NCI-H446 (cell line): ENCODE measurements at regions not wholly inside any gene's neighbourhood (a gene's known extent, or its start where the extent isn't known, plus 50 kb on each side); places are given as distances from the start of the nearest gene placed in this dataset.
A peak's percentile ranks its signal among the peaks of the same experiment; 100 is the strongest.
"Not testable (repeated sequence)": the region's sequence is repeated elsewhere in the genome, so short reads cannot be mapped to it uniquely, and the experiment has no call there.

Source experiments
- DNase-seq, 2 experiments: peaks; one replicate each; lab custom pipeline; 2025; lab: John Stamatoyannopoulos, UW

- no peak for DNase-seq
These were observed 142.4 kb upstream of the ERCC6L2 start for GRCh38 chr9:95732802-95733688.

GRCh38 chr9:95731876-95732275, 143.6 kb upstream of the ERCC6L2 start:
- DNase-seq: no peak

DNA sequence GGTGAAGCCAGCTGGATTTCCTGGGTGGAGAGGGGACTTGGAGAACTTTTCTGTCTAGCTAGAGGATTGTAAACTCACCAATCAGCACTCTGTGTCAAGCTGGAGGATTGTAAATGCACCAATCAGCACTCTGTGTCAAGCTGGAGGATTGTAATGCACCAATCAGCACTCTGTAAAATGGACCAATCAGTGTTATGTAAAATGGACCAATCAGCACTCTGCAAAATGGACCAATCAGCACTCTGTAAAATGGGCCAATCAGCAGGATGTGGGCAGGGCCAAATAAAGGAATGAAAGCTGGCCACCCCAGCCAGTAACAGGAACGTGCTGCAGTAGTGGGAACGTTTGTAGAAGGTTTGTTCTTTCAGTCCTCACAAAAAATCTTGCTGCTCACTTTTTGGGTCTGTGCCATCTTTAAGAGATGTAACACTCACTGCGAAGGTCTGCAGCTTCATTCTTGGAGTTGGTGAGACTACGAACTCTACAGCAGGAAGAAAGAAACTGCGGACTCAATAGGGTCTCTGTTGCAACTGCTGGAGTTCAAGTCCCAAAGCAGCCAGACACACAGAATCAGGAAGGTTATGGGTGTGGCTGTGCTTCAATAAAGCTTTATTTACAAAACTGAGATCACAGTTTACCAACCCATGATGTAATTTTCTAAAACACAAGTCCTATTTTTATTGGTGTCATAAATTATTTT, 145.7 kb upstream of the ERCC6L2 start:
- no peak for DNase-seq

DNA sequence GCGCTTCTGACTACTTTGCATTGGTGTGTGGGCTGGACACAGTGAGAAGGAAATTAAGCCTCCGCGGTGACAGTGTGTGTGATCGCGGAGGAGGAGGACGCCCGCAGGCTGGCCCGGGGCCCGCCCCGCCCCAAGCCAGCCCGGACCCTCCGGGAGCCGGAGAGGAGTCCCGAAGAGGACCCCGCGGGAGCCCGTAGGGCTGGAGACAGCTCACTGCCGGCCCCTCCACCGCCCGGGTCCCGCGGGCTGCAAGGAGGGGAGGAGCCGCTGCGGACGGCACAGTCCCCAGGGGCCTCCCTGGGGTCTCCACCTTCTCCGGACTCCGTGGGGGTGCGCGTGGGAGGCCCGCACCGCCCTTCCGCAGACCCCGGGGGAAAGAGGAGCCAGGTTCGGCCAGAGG, 146.4 kb upstream of the ERCC6L2 start:
- no peak for DNase-seq

GRCh38 chr9:95727947-95728520, 147.5 kb upstream of the ERCC6L2 start:
- no peak for DNase-seq

DNA sequence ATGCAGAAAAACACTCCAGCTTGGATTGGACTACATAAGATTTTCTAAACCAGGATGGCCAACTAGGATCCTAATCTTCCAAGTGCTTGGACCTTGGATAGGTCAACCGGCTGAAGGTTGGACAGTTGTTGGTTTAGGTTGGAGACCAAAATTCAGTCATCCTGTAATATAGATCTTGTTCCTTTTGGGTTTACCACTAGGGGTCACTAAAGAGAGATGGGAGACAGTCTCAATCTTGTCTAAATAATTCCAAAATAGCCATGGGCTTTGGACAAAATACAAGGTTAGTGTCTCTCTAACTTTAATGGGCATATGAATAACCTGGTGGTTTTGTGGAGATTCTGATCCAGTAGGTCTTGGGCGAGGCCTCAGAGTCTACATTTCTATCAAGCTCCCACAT, 148.7 kb upstream of the ERCC6L2 start:
- DNase-seq: peak; percentile 6 to 17

DNA sequence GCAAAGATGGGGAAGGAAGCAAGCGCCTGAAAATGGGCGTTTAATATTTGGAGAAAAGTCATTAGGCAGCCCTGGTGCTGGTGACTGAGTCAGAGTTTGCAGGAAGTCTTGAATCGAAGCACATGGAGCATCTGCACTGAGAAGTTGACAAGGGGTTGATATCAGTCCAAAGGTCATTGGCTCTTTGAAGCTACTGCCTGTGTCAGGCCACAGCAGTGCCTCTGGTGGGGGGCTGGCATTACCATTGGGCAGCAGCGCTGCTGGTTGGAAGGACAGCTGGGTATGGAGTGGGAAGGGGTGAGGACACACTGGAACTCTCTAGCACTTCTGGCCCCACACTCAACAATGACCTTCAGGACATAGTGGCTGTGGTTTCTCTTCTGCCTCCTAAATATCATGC, 150.4 kb upstream of the ERCC6L2 start:
- DNase-seq: no peak

DNA sequence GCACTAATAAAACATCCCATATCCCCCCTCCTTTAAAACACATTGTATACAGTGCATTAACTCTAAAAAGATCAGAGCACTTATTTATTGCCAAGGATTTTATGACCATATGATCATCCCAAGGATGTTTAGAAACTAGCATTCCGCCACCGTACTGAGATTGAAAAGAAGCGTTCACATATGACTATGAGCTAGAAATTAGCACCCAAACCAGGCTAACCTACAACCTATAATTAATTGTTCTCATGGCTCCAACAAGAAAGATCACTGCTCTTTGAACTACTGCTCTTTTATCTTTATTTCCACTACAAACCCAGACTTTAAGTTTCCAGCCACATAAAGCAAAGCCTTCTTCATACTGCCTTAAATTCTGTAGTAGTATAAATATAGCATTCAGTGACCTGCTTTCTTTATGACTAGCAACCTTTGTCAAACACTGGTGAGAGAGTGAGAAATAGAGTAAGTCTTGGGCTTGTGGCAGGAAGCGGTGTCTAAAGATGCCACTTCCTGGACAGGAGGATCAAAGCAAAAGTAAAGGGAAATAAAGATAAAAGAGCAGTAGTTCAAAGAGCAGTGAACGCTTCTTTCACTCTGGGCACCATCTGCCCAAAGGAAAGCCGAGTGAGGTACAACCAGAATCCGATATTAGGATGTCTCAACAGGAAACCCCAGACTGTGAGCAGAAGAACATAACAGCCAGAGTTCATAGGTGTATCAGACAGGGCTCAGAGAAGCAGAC, 151.1 kb upstream of the ERCC6L2 start:
- no peak for DNase-seq

- no peak for DNase-seq
These were observed 153.3 kb upstream of the ERCC6L2 start for GRCh38 chr9:95722141-95722540.

DNA sequence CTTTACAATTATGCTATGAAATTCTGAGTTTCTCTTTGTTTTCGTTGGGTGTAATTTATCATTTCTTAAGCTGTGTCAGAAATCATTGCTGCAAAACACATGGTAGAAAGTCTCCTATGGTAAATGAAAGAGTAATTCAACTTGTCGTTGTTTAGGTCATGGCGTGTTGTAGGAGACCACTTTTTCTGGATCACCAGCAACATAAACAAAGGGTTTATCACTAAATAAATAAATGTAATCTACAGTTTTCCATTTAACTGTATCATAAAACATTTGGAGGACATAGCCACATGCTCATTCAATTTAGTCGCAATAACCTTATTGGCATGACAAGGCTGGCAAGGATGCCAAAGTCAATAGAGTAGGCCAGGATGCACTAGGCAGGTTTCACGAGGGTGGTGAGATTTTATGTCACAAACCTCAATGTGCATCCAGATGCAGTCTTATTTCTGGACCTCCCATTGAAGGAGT, 154.4 kb upstream of the ERCC6L2 start:
- DNase-seq: no peak

GRCh38 chr9:95720496-95720895, 155.0 kb upstream of the ERCC6L2 start:
- no peak for DNase-seq

- DNase-seq: no peak
These were observed 156.1 kb upstream of the ERCC6L2 start for GRCh38 chr9:95719354-95719753.

GRCh38 chr9:95718263-95718662, 157.2 kb upstream of the ERCC6L2 start:
- DNase-seq: no peak

GRCh38 chr9:95715868-95716435, 159.5 kb upstream of the ERCC6L2 start:
- DNase-seq: no peak

DNA sequence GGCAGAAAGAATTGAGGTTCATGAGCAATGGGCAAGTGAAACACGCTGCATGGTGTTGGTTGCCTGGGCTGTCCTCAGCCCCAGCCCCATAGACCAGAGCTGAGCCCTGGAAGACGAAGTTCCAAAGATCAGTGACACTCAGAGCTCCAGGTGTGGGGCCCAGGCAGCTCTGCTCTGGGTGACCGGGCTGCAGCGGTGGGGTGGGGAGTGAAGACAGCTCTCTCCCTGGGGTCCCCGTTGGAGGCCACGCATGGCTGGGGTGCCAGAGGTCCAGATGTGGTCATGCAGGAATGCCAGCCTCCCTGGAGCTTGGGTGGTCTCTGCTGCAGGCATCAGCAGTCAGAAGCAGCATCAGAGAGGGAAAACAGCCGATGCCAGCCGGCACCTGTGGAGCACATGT, 165.0 kb upstream of the ERCC6L2 start:
- no peak for DNase-seq

GRCh38 chr9:95696701-95697100, 178.8 kb upstream of the ERCC6L2 start:
- no peak for DNase-seq

DNA sequence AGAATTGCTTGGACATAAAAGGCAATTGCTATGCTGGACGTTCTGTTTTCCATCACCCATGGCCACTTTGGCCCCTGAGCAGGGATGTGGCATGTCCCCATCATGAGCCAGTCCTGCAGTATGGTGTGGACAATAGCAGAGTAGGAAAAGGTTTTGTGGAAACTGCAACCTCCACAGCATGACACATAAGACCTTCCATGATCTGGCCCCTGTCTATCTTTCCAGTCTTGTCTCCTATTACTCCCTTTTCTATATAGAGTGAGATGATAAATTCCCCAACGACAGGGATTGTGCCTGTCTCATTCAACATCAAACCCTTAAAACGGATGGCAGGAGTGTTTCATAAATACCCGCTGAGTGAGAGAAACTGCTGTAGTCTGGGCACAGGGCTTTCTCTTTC, 174.7 kb upstream of the PTCH1 start:
- no peak for DNase-seq

- no peak for DNase-seq
These were observed 172.9 kb upstream of the PTCH1 start for GRCh38 chr9:95689669-95690068.

DNA sequence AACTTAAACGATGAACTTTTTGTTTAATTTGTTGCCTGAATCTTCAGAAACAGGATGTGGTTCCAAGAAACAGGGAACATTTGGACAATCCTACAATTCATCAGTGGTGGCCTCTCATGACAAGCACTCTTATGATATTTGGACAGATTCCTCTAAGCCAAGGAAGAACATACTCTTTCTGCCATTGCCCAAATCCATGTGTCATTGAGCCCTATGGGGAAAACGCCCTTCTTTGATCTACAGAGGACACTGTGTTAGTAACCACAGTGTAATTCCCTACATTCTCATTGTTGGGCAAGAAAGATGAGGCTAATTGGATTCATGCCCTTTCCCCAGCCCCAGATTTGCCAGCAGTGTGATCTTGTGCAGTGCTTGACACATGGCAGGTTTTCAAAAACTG, 167.7 kb upstream of the PTCH1 start:
- DNase-seq: no peak

DNA sequence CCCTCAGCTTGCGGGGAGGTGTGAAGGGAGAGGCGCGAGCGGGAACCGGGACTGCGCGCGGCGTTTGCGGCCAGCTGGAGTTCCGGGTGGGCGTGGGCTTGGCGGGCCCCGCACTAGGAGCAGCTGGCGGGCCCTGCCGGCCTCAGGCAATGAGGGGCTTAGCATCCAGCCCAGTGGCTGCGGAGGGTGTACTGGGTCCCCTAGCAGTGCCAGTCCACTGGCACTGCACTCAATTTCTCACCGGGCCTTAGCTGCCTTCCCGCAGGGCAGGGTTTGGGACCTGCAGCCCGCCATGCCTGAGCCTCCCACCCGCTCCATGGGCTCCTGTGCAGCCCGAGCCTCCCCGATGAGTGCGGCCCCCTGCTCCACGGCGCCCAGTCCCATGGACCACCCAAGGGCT, 163.5 kb upstream of the PTCH1 start:
- DNase-seq: not testable (repeated sequence)

DNA sequence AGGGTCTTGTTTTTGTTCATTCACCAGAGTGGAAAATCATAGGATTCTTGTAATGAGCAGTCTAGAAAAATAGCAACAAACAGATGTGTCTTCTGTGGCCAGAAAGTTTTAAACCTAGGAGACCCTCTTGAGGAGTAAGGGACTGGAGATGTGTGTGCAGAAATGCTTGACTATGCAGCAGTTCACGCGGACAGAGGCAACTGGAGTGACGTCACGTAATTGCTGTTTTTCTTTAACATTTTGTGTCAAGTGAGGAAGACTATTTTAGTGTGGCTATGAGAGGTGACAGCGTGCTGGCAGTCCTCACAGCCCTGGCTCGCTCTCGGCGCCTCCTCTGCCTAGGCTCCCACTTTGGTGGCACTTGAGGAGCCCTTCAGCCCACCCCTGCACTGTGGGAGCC, 163.1 kb upstream of the PTCH1 start:
- no peak for DNase-seq

DNA sequence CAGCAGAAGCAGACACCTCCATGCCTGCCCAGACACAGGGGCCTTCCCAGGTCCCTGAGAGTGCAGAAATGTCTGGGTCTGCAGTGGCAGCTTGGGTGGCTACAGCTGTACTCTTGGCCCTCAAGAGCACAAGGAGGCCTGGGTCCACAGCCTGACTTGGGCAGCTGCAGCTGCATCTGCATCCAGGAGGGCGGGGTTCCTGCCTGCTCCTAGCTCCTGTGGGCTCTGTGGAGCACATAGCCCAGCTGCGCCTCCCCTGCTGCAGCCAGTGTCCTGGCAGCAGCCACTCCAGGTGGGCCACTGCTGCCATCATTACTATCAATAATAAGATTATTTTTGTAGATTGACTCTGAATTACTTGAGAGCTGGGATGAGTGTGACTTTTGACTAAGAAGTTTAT, 162.0 kb upstream of the PTCH1 start:
- DNase-seq: no peak
